CD4-positive, CD25-positive, alpha-beta regulatory T cell (primary cell): ENCODE measurements at regions not wholly inside any gene's neighbourhood (a gene's known extent, or its start where the extent isn't known, plus 50 kb on each side); places are given as distances from the start of the nearest gene placed in this dataset.

ENCODE experiments used
- ATAC-seq, 2 donors: fragments of 150-1000 bp; cut with Tn5 transposase; one replicate each; pipeline ENCODE4 v1.10.0; 2021; ENCODE audit warnings: low read depth in 2 of 2, moderate number of reproducible peaks in 2 of 2, moderate library complexity in 1 of 2
- DNase-seq, 3 donors: peaks; one replicate each; pipeline versions ENCODE4 v3.0.0 to v3.0.0-alpha.2; 2012 to 2022; ENCODE audit warnings: mixed read lengths in 1 of 3
- H3K27ac ChIP-seq: one replicate; pipeline ENCODE4 v1.7.0; 2013; ENCODE audit warnings: mild to moderate bottlenecking, low read length; ENCODE audit not compliant: insufficient read depth, poor library complexity, severe bottlenecking
- H3K27me3 ChIP-seq: one replicate; pipeline ENCODE4 v1.7.0; 2013; ENCODE audit warnings: low read length; ENCODE audit not compliant: control insufficient read depth, insufficient read depth
- H3K36me3 ChIP-seq: one replicate; pipeline ENCODE4 v1.7.0; 2013; ENCODE audit warnings: mild to moderate bottlenecking, low read length, moderate library complexity; ENCODE audit not compliant: control insufficient read depth, insufficient read depth
- H3K4me1 ChIP-seq: 2 replicates; pipeline ENCODE4 v1.7.0; 2013; ENCODE audit warnings: mild to moderate bottlenecking, low read length; ENCODE audit not compliant: insufficient read depth, control insufficient read depth, poor library complexity, severe bottlenecking
- H3K4me3 ChIP-seq: one replicate; pipeline ENCODE4 v1.7.0; 2013; ENCODE audit warnings: low read depth, mild to moderate bottlenecking, low read length, moderate library complexity
- H3K9me3 ChIP-seq, 2 experiments: 1 replicate in 1 of 2; 2 replicates in 1 of 2; pipeline ENCODE4 v1.7.0; 2013; ENCODE audit warnings: low read length in 2 of 2, mild to moderate bottlenecking in 1 of 2, moderate library complexity in 1 of 2; ENCODE audit not compliant: control insufficient read depth in 2 of 2
- H3K27ac Mint-ChIP-seq, 3 donors: one replicate each; pipeline ENCODE4 v1.8.0; 2020 to 2022; ENCODE audit warnings: mild to moderate bottlenecking in 3 of 3, mixed read lengths in 3 of 3, moderate library complexity in 2 of 3
- H3K27me3 Mint-ChIP-seq: one replicate; pipeline ENCODE4 v1.8.0; 2022; ENCODE audit warnings: mild to moderate bottlenecking, mixed read lengths
- H3K36me3 Mint-ChIP-seq: one replicate; pipeline ENCODE4 v1.8.0; 2020; ENCODE audit warnings: mixed read lengths
- H3K4me1 Mint-ChIP-seq, 4 donors: one replicate each; pipeline ENCODE4 v1.8.0; 2020 to 2022; ENCODE audit warnings: mixed read lengths in 4 of 4, mild to moderate bottlenecking in 1 of 4
- H3K4me3 Mint-ChIP-seq, 4 donors: one replicate each; pipeline ENCODE4 v1.8.0; 2020 to 2022; ENCODE audit warnings: mild to moderate bottlenecking in 4 of 4, mixed read lengths in 4 of 4, moderate library complexity in 3 of 4
- H3K9me3 Mint-ChIP-seq, 7 donors: one replicate each; pipeline ENCODE4 v1.8.0; 2020 to 2022; ENCODE audit warnings: mixed read lengths in 7 of 7, mild to moderate bottlenecking in 3 of 7, moderate library complexity in 2 of 7

GRCh38 chr7:25765110-25765655, 386.8 kb upstream of the NFE2L3 start:
- no peak overlapping the region for H3K4me3 ChIP-seq
- H3K9me3 ChIP-seq, result no peaks in the 10 kb centered on the region
- peaks cover 12% of the 10 kb centered on the region for H3K27me3 Mint-ChIP-seq
- no peak overlapping the region for H3K27ac ChIP-seq
- no peaks in the 10 kb centered on the region for H3K4me1 ChIP-seq
- ATAC-seq, result no peak
- no peak overlapping the region for H3K4me3 Mint-ChIP-seq
- no peaks in the 10 kb centered on the region for H3K36me3 Mint-ChIP-seq
- DNase-seq, result no peak
- no peaks in the 10 kb centered on the region for H3K4me1 Mint-ChIP-seq
- peaks cover 0 to 2% (median 0%) of the 10 kb centered on the region in 7 donors for H3K9me3 Mint-ChIP-seq
- no peak overlapping the region for H3K27ac Mint-ChIP-seq
- H3K27me3 ChIP-seq, result no peaks in the 10 kb centered on the region
- H3K36me3 ChIP-seq, result no peaks in the 10 kb centered on the region

- no peaks in the 10 kb centered on the region for H3K36me3 Mint-ChIP-seq
- no peaks in the 10 kb centered on the region for H3K4me1 Mint-ChIP-seq
- no peak overlapping the region for H3K27ac ChIP-seq
- no peaks in the 10 kb centered on the region for H3K9me3 ChIP-seq
- DNase-seq, result no peak
- H3K27me3 ChIP-seq, result no peaks in the 10 kb centered on the region
- ATAC-seq, result no peak
- no peaks in the 10 kb centered on the region for H3K4me1 ChIP-seq
- no peaks in the 10 kb centered on the region for H3K36me3 ChIP-seq
- no peak overlapping the region for H3K27ac Mint-ChIP-seq
- no peak overlapping the region for H3K4me3 ChIP-seq
- peaks cover 0 to 2% (median 0%) of the 10 kb centered on the region in 7 donors for H3K9me3 Mint-ChIP-seq
- H3K4me3 Mint-ChIP-seq, result no peak overlapping the region
- peaks cover 8% of the 10 kb centered on the region for H3K27me3 Mint-ChIP-seq
Observed at GRCh38 chr7:25770235-25770634, 381.8 kb upstream of the NFE2L3 start.

GRCh38 chr7:25770670-25771069, 381.3 kb upstream of the NFE2L3 start:
- Histone ChIP-seq H3K4me1 (no peaks in the 10 kb centered on the region), H3K9me3 (no peaks in the 10 kb centered on the region), H3K27me3 (no peaks in the 10 kb centered on the region), H3K36me3 (no peaks in the 10 kb centered on the region), H3K4me3 (no peak overlapping the region), H3K27ac (no peak overlapping the region)
- DNase-seq, result no peak
- Mint-ChIP-seq H3K27ac (no peak overlapping the region), H3K9me3 (peaks cover 0 to 2% (median 0%) of the 10 kb centered on the region in 7 donors), H3K4me3 (no peak overlapping the region), H3K36me3 (no peaks in the 10 kb centered on the region), H3K4me1 (no peaks in the 10 kb centered on the region), H3K27me3 (peaks cover 8% of the 10 kb centered on the region)
- no peak for ATAC-seq

GRCh38 chr7:25771491-25771890, 380.5 kb upstream of the NFE2L3 start:
- no peaks in the 10 kb centered on the region for H3K27me3 ChIP-seq
- no peaks in the 10 kb centered on the region for H3K36me3 ChIP-seq
- no peak overlapping the region for H3K27ac Mint-ChIP-seq
- DNase-seq, result no peak
- H3K27me3 Mint-ChIP-seq, result peaks cover 8% of the 10 kb centered on the region
- no peak for ATAC-seq
- no peak overlapping the region for H3K27ac ChIP-seq
- no peaks in the 10 kb centered on the region for H3K36me3 Mint-ChIP-seq
- H3K4me3 ChIP-seq, result no peak overlapping the region
- H3K9me3 Mint-ChIP-seq, result peaks cover 0 to 2% (median 0%) of the 10 kb centered on the region in 7 donors
- no peaks in the 10 kb centered on the region for H3K4me1 ChIP-seq
- no peaks in the 10 kb centered on the region for H3K9me3 ChIP-seq
- no peak overlapping the region for H3K4me3 Mint-ChIP-seq
- no peaks in the 10 kb centered on the region for H3K4me1 Mint-ChIP-seq

- no peaks in the 10 kb centered on the region for H3K27me3 ChIP-seq
- Mint-ChIP-seq H3K27ac (no peak overlapping the region), H3K27me3 (peaks cover 8% of the 10 kb centered on the region), H3K36me3 (no peaks in the 10 kb centered on the region), H3K4me3 (no peak overlapping the region), H3K4me1 (no peaks in the 10 kb centered on the region), H3K9me3 (peaks cover 0 to 2% (median 0%) of the 10 kb centered on the region in 7 donors)
- H3K4me3 ChIP-seq, result no peak overlapping the region
- ATAC-seq (no peak), DNase-seq (no peak)
- H3K27ac ChIP-seq, result no peak overlapping the region
- H3K9me3 ChIP-seq, result no peaks in the 10 kb centered on the region
- H3K4me1 ChIP-seq, result no peaks in the 10 kb centered on the region
- no peaks in the 10 kb centered on the region for H3K36me3 ChIP-seq
Observed at GRCh38 chr7:25772802-25773201, 379.2 kb upstream of the NFE2L3 start.

- Histone ChIP-seq H3K9me3 (no peaks in the 10 kb centered on the region), H3K27ac (no peak overlapping the region), H3K27me3 (no peaks in the 10 kb centered on the region), H3K36me3 (no peaks in the 10 kb centered on the region), H3K4me1 (no peaks in the 10 kb centered on the region), H3K4me3 (no peak overlapping the region)
- no peak overlapping the region for H3K27ac Mint-ChIP-seq
- no peaks in the 10 kb centered on the region for H3K9me3 Mint-ChIP-seq
- H3K27me3 Mint-ChIP-seq, result peaks cover 4% of the 10 kb centered on the region
- ATAC-seq (no peak), DNase-seq (no peak)
- no peaks in the 10 kb centered on the region for H3K4me1 Mint-ChIP-seq
- H3K36me3 Mint-ChIP-seq, result no peaks in the 10 kb centered on the region
- H3K4me3 Mint-ChIP-seq, result no peak overlapping the region
Observed at GRCh38 chr7:25774675-25775074, 377.3 kb upstream of the NFE2L3 start.

GRCh38 chr7:25775570-25775969, 376.4 kb upstream of the NFE2L3 start:
- no peak overlapping the region for H3K4me3 Mint-ChIP-seq
- H3K27me3 Mint-ChIP-seq, result peaks cover 4% of the 10 kb centered on the region
- Histone ChIP-seq H3K4me1 (no peaks in the 10 kb centered on the region), H3K36me3 (no peaks in the 10 kb centered on the region), H3K27ac (no peak overlapping the region), H3K9me3 (no peaks in the 10 kb centered on the region), H3K27me3 (peaks cover 2% of the 10 kb centered on the region), H3K4me3 (no peak overlapping the region)
- no peaks in the 10 kb centered on the region for H3K36me3 Mint-ChIP-seq
- H3K9me3 Mint-ChIP-seq, result no peaks in the 10 kb centered on the region
- ATAC-seq, result no peak
- H3K27ac Mint-ChIP-seq, result no peak overlapping the region
- H3K4me1 Mint-ChIP-seq, result no peaks in the 10 kb centered on the region
- DNase-seq, result no peak

GRCh38 chr7:25775999-25776743, 375.8 kb upstream of the NFE2L3 start:
- Histone ChIP-seq H3K27ac (no peak overlapping the region), H3K4me1 (no peaks in the 10 kb centered on the region), H3K36me3 (no peaks in the 10 kb centered on the region), H3K4me3 (no peak overlapping the region), H3K9me3 (no peaks in the 10 kb centered on the region), H3K27me3 (peaks cover 3% of the 10 kb centered on the region)
- Mint-ChIP-seq H3K9me3 (no peaks in the 10 kb centered on the region), H3K4me3 (no peak overlapping the region), H3K27me3 (peaks cover 4% of the 10 kb centered on the region), H3K4me1 (no peaks in the 10 kb centered on the region), H3K36me3 (no peaks in the 10 kb centered on the region), H3K27ac (no peak overlapping the region)
- ATAC-seq (no peak), DNase-seq (no peak)
